ENCODE measurements at regions not wholly inside any gene's neighbourhood (a gene's known extent, or its start where the extent isn't known, plus 50 kb on each side); places are given as distances from the start of the nearest gene placed in this dataset.
A peak's percentile ranks its signal among the peaks of the same experiment; 100 is the strongest.

GRCh38 chr19:13640611-13641010 lies 123.7 kb upstream of the MRI1 start:
- Histone ChIP-seq H4K20me1 (ENCODE audit: low read length) (no peaks in the 10 kb centered on the region), H3F3A (ENCODE audit: low read length, unreplicated experiment) (no peaks in the 10 kb centered on the region), H3K27me3 (ENCODE audit: low read length) (no peaks in the 10 kb centered on the region), H3K4me3 (ENCODE audit: low read length) (no peak overlapping the region), H3K4me2 (ENCODE audit: low read length) (no peak overlapping the region), H2AFZ (ENCODE audit: low read length) (no peak overlapping the region), H3K9ac (ENCODE audit: low read length) (no peak overlapping the region), H3K9me3 (ENCODE audit: low read length) (no peaks in the 10 kb centered on the region), H3K27ac (ENCODE audit: low read length) (no peak overlapping the region), H3K9me2 (replicated peaks; ENCODE audit: low read length) (no peaks in the 10 kb centered on the region), H3K36me3 (ENCODE audit: low read depth, low read length) (no peaks in the 10 kb centered on the region), H3K4me1 (ENCODE audit: insufficient read depth, low read length) (peaks cover 10% of the 10 kb centered on the region; the same call in 1 of the 2 replicates), H3K79me2 (ENCODE audit: low read length) (no peaks in the 10 kb centered on the region)
- intact Hi-C loops (cut with micrococcal nuclease), result no loop called here
- no peak for DNase-seq
- POLR2A ChIA-PET (ENCODE audit: unreplicated experiment), result no interaction called here
- no TSS peak for BruUV-seq (replicated peaks)
- ATAC-seq, result no peak
- CTCF ChIA-PET, result no interaction called here
- no peak for TF ChIP-seq EZH2 (IDR thresholded peaks at IDR 0.05; ENCODE audit: low read length, unreplicated experiment)
- TF ChIP-seq, protein P1, sequence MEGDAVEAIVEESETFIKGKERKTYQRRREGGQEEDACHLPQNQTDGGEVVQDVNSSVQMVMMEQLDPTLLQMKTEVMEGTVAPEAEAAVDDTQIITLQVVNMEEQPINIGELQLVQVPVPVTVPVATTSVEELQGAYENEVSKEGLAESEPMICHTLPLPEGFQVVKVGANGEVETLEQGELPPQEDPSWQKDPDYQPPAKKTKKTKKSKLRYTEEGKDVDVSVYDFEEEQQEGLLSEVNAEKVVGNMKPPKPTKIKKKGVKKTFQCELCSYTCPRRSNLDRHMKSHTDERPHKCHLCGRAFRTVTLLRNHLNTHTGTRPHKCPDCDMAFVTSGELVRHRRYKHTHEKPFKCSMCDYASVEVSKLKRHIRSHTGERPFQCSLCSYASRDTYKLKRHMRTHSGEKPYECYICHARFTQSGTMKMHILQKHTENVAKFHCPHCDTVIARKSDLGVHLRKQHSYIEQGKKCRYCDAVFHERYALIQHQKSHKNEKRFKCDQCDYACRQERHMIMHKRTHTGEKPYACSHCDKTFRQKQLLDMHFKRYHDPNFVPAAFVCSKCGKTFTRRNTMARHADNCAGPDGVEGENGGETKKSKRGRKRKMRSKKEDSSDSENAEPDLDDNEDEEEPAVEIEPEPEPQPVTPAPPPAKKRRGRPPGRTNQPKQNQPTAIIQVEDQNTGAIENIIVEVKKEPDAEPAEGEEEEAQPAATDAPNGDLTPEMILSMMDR (conservative IDR thresholded peaks at IDR 0.05; ENCODE audit: low read depth, low read length), result no peak
- TF ChIP-seq EZH2phosphoT487 (IDR thresholded peaks at IDR 0.05; ENCODE audit: borderline replicate concordance, low read length), result no peak

- ATAC-seq, result no peak
- Histone ChIP-seq H3K4me1 (ENCODE audit: insufficient read depth, low read length) (peaks cover 10% of the 10 kb centered on the region; the same call in 1 of the 2 replicates), H4K20me1 (ENCODE audit: low read length) (no peaks in the 10 kb centered on the region), H3K4me2 (ENCODE audit: low read length) (no peak overlapping the region), H3K27me3 (ENCODE audit: low read length) (no peaks in the 10 kb centered on the region), H3F3A (ENCODE audit: low read length, unreplicated experiment) (no peaks in the 10 kb centered on the region), H2AFZ (ENCODE audit: low read length) (no peak overlapping the region), H3K9ac (ENCODE audit: low read length) (no peak overlapping the region), H3K9me3 (ENCODE audit: low read length) (no peaks in the 10 kb centered on the region), H3K4me3 (ENCODE audit: low read length) (no peak overlapping the region), H3K79me2 (ENCODE audit: low read length) (no peaks in the 10 kb centered on the region), H3K36me3 (ENCODE audit: low read depth, low read length) (no peaks in the 10 kb centered on the region), H3K9me2 (replicated peaks; ENCODE audit: low read length) (no peaks in the 10 kb centered on the region), H3K27ac (ENCODE audit: low read length) (no peak overlapping the region)
- ChIA-PET CTCF (no interaction called here), POLR2A (ENCODE audit: unreplicated experiment) (no interaction called here)
- BruUV-seq (replicated peaks), result no TSS peak
- DNase-seq, result no peak
- intact Hi-C loops (cut with micrococcal nuclease), result no loop called here
- TF ChIP-seq, protein P1 (conservative IDR thresholded peaks at IDR 0.05; ENCODE audit: low read depth, low read length), result no peak
- no peak for TF ChIP-seq EZH2phosphoT487 (IDR thresholded peaks at IDR 0.05; ENCODE audit: borderline replicate concordance, low read length)
- TF ChIP-seq EZH2 (IDR thresholded peaks at IDR 0.05; ENCODE audit: low read length, unreplicated experiment), result no peak
These were observed 124.9 kb upstream of the MRI1 start for GRCh38 chr19:13639342-13639929.

DNA sequence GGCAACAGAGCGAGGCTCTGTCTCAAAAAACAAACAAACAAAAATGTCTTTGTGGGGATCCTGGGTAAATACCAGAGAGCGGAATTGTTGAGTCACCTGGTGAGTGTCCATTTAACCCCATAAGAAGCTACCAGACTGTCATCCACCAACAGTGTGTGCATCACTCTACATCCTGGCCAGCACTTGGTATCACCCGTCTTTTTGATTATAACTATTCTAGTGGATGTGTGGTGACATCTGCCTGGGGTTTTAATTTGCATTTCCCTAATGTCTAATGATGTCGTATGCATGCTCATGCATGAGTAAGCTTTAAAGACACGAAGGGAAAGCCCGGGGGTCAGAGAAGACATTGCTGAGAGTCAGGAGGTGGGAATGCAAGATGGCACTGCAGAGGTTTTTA lies 126.7 kb upstream of the MRI1 start:
- no peak overlapping the region for H3K9ac ChIP-seq (ENCODE audit: low read length)
- no TSS peak for BruUV-seq (replicated peaks)
- H3F3A ChIP-seq (ENCODE audit: low read length, unreplicated experiment), result no peaks in the 10 kb centered on the region
- ChIA-PET POLR2A (ENCODE audit: unreplicated experiment) (interaction anchor here (0.6 kb wide), 1 partner anchor 583 kb away, joined by 8 read pairs; no protein-coding TSS in a partner anchor), CTCF (no interaction called here)
- H3K36me3 ChIP-seq (ENCODE audit: low read depth, low read length), result no peaks in the 10 kb centered on the region
- H3K9me2 ChIP-seq (replicated peaks; ENCODE audit: low read length), result no peaks in the 10 kb centered on the region
- H3K79me2 ChIP-seq (ENCODE audit: low read length), result no peaks in the 10 kb centered on the region
- H3K4me3 ChIP-seq (ENCODE audit: low read length), result no peak overlapping the region
- peaks cover 19% of the 10 kb centered on the region for H3K4me1 ChIP-seq (ENCODE audit: insufficient read depth, low read length)
- intact Hi-C loops (cut with micrococcal nuclease), result no loop called here
- no peaks in the 10 kb centered on the region for H3K27me3 ChIP-seq (ENCODE audit: low read length)
- peak; percentile 90 for DNase-seq
- peak overlapping the region; percentile 72 for H3K27ac ChIP-seq (ENCODE audit: low read length)
- H3K9me3 ChIP-seq (ENCODE audit: low read length), result no peaks in the 10 kb centered on the region
- no peaks in the 10 kb centered on the region for H4K20me1 ChIP-seq (ENCODE audit: low read length)
- no peak overlapping the region for H2AFZ ChIP-seq (ENCODE audit: low read length)
- TF ChIP-seq, protein P1 (conservative IDR thresholded peaks at IDR 0.05; ENCODE audit: low read depth, low read length), result no peak
- TF ChIP-seq EZH2phosphoT487 (IDR thresholded peaks at IDR 0.05; ENCODE audit: borderline replicate concordance, low read length), result no peak
- TF ChIP-seq EZH2 (IDR thresholded peaks at IDR 0.05; ENCODE audit: low read length, unreplicated experiment), result no peak
- no peak overlapping the region; the same call in 1 of the 2 replicates for H3K4me2 ChIP-seq (ENCODE audit: low read length)
- ATAC-seq, result peak; percentile 84

All from PC-3 (cell line).